NCI-H1694 treated with DMSO at 0.1 percent for 48 hours (cell line): ENCODE measurements at regions not wholly inside any gene's neighbourhood (a gene's known extent, or its start where the extent isn't known, plus 50 kb on each side); places are given as distances from the start of the nearest gene placed in this dataset.

Source experiments
- DNase-seq: peaks from one replicate; lab custom pipeline; 2025; lab: John Stamatoyannopoulos, UW

GRCh38 chr20:52818491-52818890, 153.7 kb upstream of the TSHZ2 start:
- DNase-seq = no peak

- DNase-seq = peak; percentile 35
Observed at GRCh38 chr20:52817981-52818380, 154.2 kb upstream of the TSHZ2 start.

GRCh38 chr20:52817511-52817910, 154.6 kb upstream of the TSHZ2 start:
- no peak for DNase-seq

GRCh38 chr20:52814371-52814770, 157.8 kb upstream of the TSHZ2 start:
- DNase-seq = no peak

GRCh38 chr20:52812231-52812847, 159.8 kb upstream of the TSHZ2 start:
- DNase-seq = no peak

GRCh38 chr20:52809003-52809402, 163.2 kb upstream of the TSHZ2 start:
- DNase-seq = no peak

GRCh38 chr20:52806918-52807317, 165.2 kb upstream of the TSHZ2 start:
- no peak for DNase-seq

- DNase-seq = no peak
Observed at GRCh38 chr20:52805843-52806242, 166.3 kb upstream of the TSHZ2 start.

GRCh38 chr20:52805296-52805571, 166.9 kb upstream of the TSHZ2 start:
- no peak for DNase-seq

- no peak for DNase-seq
Observed at GRCh38 chr20:52804497-52805295, 167.5 kb upstream of the TSHZ2 start.

- peak; percentile 57 for DNase-seq
Observed at GRCh38 chr20:52801628-52802006, 170.5 kb upstream of the TSHZ2 start.

- no peak for DNase-seq
Observed at GRCh38 chr20:52800734-52801627, 171.2 kb upstream of the TSHZ2 start.

GRCh38 chr20:52799130-52799529, 173.0 kb upstream of the TSHZ2 start:
- DNase-seq = peak; percentile 82

- DNase-seq = no peak
Observed at GRCh38 chr20:52798124-52798523, 174.0 kb upstream of the TSHZ2 start.

- no peak for DNase-seq
Observed at GRCh38 chr20:52794853-52795252, 177.3 kb upstream of the TSHZ2 start.

- no peak for DNase-seq
Observed at GRCh38 chr20:52793339-52793963, 178.7 kb upstream of the TSHZ2 start.

- DNase-seq = no peak
Observed at GRCh38 chr20:52791091-52791490, 181.1 kb upstream of the TSHZ2 start.

- no peak for DNase-seq
Observed at GRCh38 chr20:52789716-52790115, 182.4 kb upstream of the TSHZ2 start.

GRCh38 chr20:52787962-52788361, 184.2 kb upstream of the TSHZ2 start:
- no peak for DNase-seq

GRCh38 chr20:52787216-52787615, 184.9 kb upstream of the TSHZ2 start:
- no peak for DNase-seq

- no peak for DNase-seq
Observed at GRCh38 chr20:52785679-52786078, 186.5 kb upstream of the TSHZ2 start.

- no peak for DNase-seq
Observed at GRCh38 chr20:52783769-52784168, 188.4 kb upstream of the TSHZ2 start.

- no peak for DNase-seq
Observed at GRCh38 chr20:52780462-52780861, 191.7 kb upstream of the TSHZ2 start.
